ENCODE measurements at regions not wholly inside any gene's neighbourhood (a gene's known extent, or its start where the extent isn't known, plus 50 kb on each side); places are given as distances from the start of the nearest gene placed in this dataset.
A peak's percentile ranks its signal among the peaks of the same experiment; 100 is the strongest.

GRCh38 chr11:27187848-27188621, 147.4 kb downstream of the BBOX1 start:
- DNase-seq: no peak

GRCh38 chr11:27187075-27187847, 146.6 kb downstream of the BBOX1 start:
- DNase-seq: no peak

DNA sequence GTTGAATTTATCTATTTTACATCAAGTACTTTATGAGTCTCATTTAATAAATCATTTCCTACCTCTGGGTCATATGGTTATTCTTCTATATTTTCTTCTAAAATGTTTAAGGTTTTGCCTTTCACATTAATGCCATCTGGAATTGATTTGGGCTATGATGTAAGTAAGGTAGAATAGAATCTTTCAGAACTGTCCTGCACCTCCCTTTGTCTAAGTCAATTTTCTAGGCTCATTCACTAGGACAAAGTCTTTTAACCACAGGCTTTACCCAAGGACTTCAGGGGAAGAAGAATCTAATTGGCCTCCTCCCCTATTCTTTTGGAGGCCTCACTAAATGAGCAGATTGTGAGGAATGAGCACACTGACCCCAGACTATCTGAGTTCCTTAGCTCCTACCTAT, 146.0 kb downstream of the BBOX1 start:
- DNase-seq: no peak

DNA sequence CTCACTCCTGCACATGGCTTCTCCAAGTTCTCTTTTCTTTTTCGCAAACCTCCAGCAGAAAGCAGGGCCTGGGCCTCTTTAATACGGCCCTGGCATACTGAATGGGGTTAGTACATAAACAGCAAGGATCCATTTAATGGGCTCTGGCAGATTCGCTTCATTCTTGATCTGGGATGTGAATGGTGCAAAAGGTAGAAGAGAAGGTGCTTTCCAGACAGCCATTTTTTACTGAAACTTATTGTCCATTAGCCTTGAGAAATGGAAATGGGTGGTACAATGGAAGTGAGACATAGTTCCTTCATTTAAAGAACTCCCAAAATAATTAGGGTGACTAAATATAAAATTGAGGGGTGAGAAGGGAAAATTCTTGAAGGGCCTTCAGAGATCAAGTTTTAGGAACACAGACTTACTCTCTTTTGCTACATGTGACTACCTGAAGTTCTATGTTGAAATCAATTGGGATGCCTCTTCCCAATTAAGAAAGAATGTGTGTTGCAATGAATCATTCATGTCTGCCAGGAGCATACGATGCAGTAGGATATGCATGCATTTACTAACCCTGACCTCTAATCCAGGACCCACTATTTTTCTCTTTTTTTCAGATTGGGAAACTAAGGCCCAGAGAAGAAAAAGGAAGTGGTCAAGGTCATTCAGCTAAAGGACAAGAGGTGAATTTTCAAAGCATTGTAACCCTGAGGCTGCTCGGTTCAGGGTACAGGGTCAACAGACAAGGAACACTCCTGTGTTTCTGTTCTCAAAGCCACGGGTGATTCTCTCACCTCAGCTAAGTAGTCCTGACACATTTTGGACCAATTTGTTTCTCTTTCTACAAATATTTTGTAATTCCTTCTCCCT, 144.1 kb downstream of the BBOX1 start:
- DNase-seq: no peak

GRCh38 chr11:27183672-27184457, 143.2 kb downstream of the BBOX1 start:
- DNase-seq: peak; percentile 69 to 71

- DNase-seq: no peak
These were observed 138.7 kb downstream of the BBOX1 start for GRCh38 chr11:27179334-27179733.

- no peak for DNase-seq
These were observed 138.2 kb downstream of the BBOX1 start for GRCh38 chr11:27178859-27179258.
